CD14-positive monocyte (primary cell): ENCODE measurements at regions not wholly inside any gene's neighbourhood (a gene's known extent, or its start where the extent isn't known, plus 50 kb on each side); places are given as distances from the start of the nearest gene placed in this dataset.

Experiments used
- DNase-seq, 3 donors: peaks; one replicate each; pipeline ENCODE4 v3.0.0-alpha.2; 2011 to 2022
- H2AFZ ChIP-seq: 2 replicates; pipeline ENCODE4 v1.6.0; 2012; ENCODE audit warnings: mild to moderate bottlenecking, low read depth, low read length, inconsistent platforms; ENCODE audit not compliant: insufficient read depth, poor library complexity, severe bottlenecking
- H3K27ac ChIP-seq, 2 donors: 1 replicate in 1 of 2; 2 replicates in 1 of 2; pipeline ENCODE4 v1.5.1; 2012 to 2013; ENCODE audit warnings: low read length in 2 of 2, control low read depth in 1 of 2, inconsistent platforms in 1 of 2, low read depth in 1 of 2, mild to moderate bottlenecking in 1 of 2
- H3K27me3 ChIP-seq, 2 donors: one replicate each; pipeline versions ENCODE4 v1.6.0 to v1.6.1; 2011 to 2013; ENCODE audit warnings: low read length in 2 of 2; ENCODE audit not compliant: control insufficient read depth in 2 of 2, insufficient read depth in 2 of 2
- H3K36me3 ChIP-seq, 2 donors: replicated peaks in 1 of 2; 1 replicate in 1 of 2; 2 replicates in 1 of 2; pipeline versions ENCODE4 v1.5.1 to v1.6.1; 2012 to 2013; ENCODE audit warnings: low read length in 2 of 2, control low read depth in 1 of 2, inconsistent platforms in 1 of 2, mild to moderate bottlenecking in 1 of 2; ENCODE audit not compliant: insufficient read depth in 2 of 2, control insufficient read depth in 1 of 2
- H3K4me1 ChIP-seq, 2 donors: 1 replicate in 1 of 2; 2 replicates in 1 of 2; pipeline versions ENCODE4 v1.5.1 to v1.6.1; 2012 to 2013; ENCODE audit warnings: low read length in 2 of 2, control low read depth in 1 of 2, inconsistent platforms in 1 of 2, mild to moderate bottlenecking in 1 of 2, moderate library complexity in 1 of 2; ENCODE audit not compliant: insufficient read depth in 2 of 2, control insufficient read depth in 1 of 2
- H3K4me2 ChIP-seq: replicated peaks from 2 replicates; pipeline ENCODE3; 2012; ENCODE audit warnings: low read length, moderate library complexity, mild to moderate bottlenecking; ENCODE audit not compliant: poor library complexity, severe bottlenecking; ENCODE audit errors: extremely low read depth
- H3K4me3 ChIP-seq, 3 experiments: fragments of 200-600 bp in 1 of 3; sonication (generic) in 1 of 3; replicated peaks in 1 of 3; 1 replicate in 2 of 3; 2 replicates in 1 of 3; pipeline ENCODE4 v1.5.1; 2011 to 2013; ENCODE audit warnings: low read length in 3 of 3, mild to moderate bottlenecking in 3 of 3, control low read depth in 2 of 3, low read depth in 2 of 3, inconsistent platforms in 1 of 3, moderate library complexity in 1 of 3
- H3K79me2 ChIP-seq: 2 replicates; pipeline ENCODE4 v1.6.0; 2012; ENCODE audit warnings: mild to moderate bottlenecking, control low read depth, inconsistent platforms, low read length, moderate library complexity; ENCODE audit not compliant: insufficient read depth
- H3K9ac ChIP-seq: 2 replicates; pipeline ENCODE4 v1.6.0; 2017; ENCODE audit warnings: low read length, mild to moderate bottlenecking; ENCODE audit not compliant: insufficient read depth, poor library complexity, severe bottlenecking
- H3K9me3 ChIP-seq, 2 donors: replicated peaks in 1 of 2; 1 replicate in 1 of 2; 2 replicates in 1 of 2; pipeline versions ENCODE4 v1.5.1 to v1.6.1; 2012 to 2013; ENCODE audit warnings: low read length in 2 of 2, control low read depth in 1 of 2; ENCODE audit not compliant: control insufficient read depth in 1 of 2, insufficient read depth in 1 of 2
- H4K20me1 ChIP-seq: 2 replicates; pipeline ENCODE4 v1.6.0; 2012; ENCODE audit warnings: mild to moderate bottlenecking, low read length, control low read depth, moderate library complexity; ENCODE audit not compliant: insufficient read depth
- H3K27ac Mint-ChIP-seq, 7 donors: one replicate each; pipeline ENCODE4 v1.8.0; 2020; ENCODE audit warnings: mild to moderate bottlenecking in 7 of 7, mixed read lengths in 7 of 7, moderate library complexity in 6 of 7, inconsistent platforms in 2 of 7
- H3K27me3 Mint-ChIP-seq, 3 donors: one replicate each; pipeline ENCODE4 v1.8.0; 2021 to 2022; ENCODE audit warnings: low read depth in 3 of 3, mild to moderate bottlenecking in 3 of 3, mixed read lengths in 3 of 3, moderate library complexity in 3 of 3, inconsistent platforms in 1 of 3
- H3K36me3 Mint-ChIP-seq, 2 donors: one replicate each; pipeline ENCODE4 v1.8.0; 2020; ENCODE audit warnings: mixed read lengths in 2 of 2, inconsistent platforms in 1 of 2, mild to moderate bottlenecking in 1 of 2
- H3K4me1 Mint-ChIP-seq: one replicate; pipeline ENCODE4 v1.8.0; 2020; ENCODE audit warnings: mild to moderate bottlenecking, mixed read lengths
- H3K4me3 Mint-ChIP-seq, 2 donors: one replicate each; pipeline ENCODE4 v1.8.0; 2020; ENCODE audit warnings: mild to moderate bottlenecking in 2 of 2, mixed read lengths in 2 of 2, moderate library complexity in 1 of 2
- H3K9me3 Mint-ChIP-seq, 7 donors: one replicate each; pipeline ENCODE4 v1.8.0; 2020 to 2022; ENCODE audit warnings: mixed read lengths in 7 of 7, mild to moderate bottlenecking in 6 of 7, moderate library complexity in 6 of 7, inconsistent platforms in 2 of 7
- WGBS: methylation state at CpG from one replicate; pipeline ENCODE4 v1.1.5; 2013; ENCODE audit warnings: missing lambda C conversion rate; ENCODE audit not compliant: insufficient coverage; 5-methylcytosine and 5-hydroxymethylcytosine counted together
- intact Hi-C, 2 donors: fragments of 100-400 bp; cut with micrococcal nuclease; formaldehyde crosslinking; loops; one replicate each; pipeline versions ENCODE4 v1.15.0 to v1.15.1; 2023
- TF ChIP-seq, protein P1 (sequence below): fragments of 200-600 bp; IDR thresholded peaks from one replicate; pipeline ENCODE4 v1.8.0; 2022; ENCODE audit warnings: antibody characterized with exemption, mild to moderate bottlenecking

GRCh38 chr20:51217347-51218045 lies 194.6 kb upstream of the KCNG1 start:
- Histone ChIP-seq H3K4me1 (no peaks in the 10 kb centered on the region), H3K4me2 (no peak overlapping the region), H2AFZ (no peak overlapping the region), H3K36me3 (no peaks in the 10 kb centered on the region), H3K79me2 (no peaks in the 10 kb centered on the region), H3K27me3 (peaks cover 6 to 23% of the 10 kb centered on the region in 2 donors), H3K9me3 (peaks cover 14 to 15% of the 10 kb centered on the region in 2 donors), H3K27ac (no peak overlapping the region), H4K20me1 (no peaks in the 10 kb centered on the region), H3K4me3 (no peak overlapping the region), H3K9ac (no peak overlapping the region)
- Mint-ChIP-seq H3K4me1 (peaks cover 30% of the 10 kb centered on the region), H3K4me3 (no peak overlapping the region), H3K27me3 (peaks cover 17 to 31% (median 23%) of the 10 kb centered on the region in 3 donors), H3K9me3 (peaks cover 7 to 20% (median 17%) of the 10 kb centered on the region in 7 donors), H3K27ac (peak overlapping the region in 1 of 7 donors; percentile 3), H3K36me3 (no peaks in the 10 kb centered on the region)
- 97% methylated on average over 3 of the region's 3 CpGs for WGBS
- intact Hi-C loops: no loop called here
- DNase-seq: no peak
- TF ChIP-seq, protein P1, sequence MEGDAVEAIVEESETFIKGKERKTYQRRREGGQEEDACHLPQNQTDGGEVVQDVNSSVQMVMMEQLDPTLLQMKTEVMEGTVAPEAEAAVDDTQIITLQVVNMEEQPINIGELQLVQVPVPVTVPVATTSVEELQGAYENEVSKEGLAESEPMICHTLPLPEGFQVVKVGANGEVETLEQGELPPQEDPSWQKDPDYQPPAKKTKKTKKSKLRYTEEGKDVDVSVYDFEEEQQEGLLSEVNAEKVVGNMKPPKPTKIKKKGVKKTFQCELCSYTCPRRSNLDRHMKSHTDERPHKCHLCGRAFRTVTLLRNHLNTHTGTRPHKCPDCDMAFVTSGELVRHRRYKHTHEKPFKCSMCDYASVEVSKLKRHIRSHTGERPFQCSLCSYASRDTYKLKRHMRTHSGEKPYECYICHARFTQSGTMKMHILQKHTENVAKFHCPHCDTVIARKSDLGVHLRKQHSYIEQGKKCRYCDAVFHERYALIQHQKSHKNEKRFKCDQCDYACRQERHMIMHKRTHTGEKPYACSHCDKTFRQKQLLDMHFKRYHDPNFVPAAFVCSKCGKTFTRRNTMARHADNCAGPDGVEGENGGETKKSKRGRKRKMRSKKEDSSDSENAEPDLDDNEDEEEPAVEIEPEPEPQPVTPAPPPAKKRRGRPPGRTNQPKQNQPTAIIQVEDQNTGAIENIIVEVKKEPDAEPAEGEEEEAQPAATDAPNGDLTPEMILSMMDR: no peak

DNA sequence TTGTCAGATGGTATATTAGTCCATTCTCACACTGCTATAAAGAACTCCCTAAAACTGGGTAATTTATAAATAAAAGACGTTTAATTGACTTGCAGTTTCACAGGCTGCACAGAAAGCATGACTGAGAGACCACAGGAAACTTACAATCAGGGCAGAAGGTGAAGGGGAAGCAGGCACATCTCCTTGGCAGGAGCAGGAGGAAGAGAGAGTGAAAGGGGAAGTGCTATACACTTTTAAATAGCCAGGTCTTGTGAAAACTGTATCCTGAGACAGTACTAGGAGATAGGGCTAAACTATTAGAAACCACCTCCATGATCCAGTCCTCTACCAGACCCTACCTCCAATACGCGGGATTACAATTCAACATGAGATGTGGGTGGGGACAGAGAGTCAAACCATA lies 193.9 kb upstream of the KCNG1 start:
- Histone ChIP-seq H3K4me3 (no peak overlapping the region), H3K36me3 (no peaks in the 10 kb centered on the region), H3K4me2 (no peak overlapping the region), H3K27me3 (peaks cover 2 to 18% of the 10 kb centered on the region in 2 donors), H2AFZ (no peak overlapping the region), H3K79me2 (no peaks in the 10 kb centered on the region), H3K27ac (no peak overlapping the region), H3K9me3 (peaks cover 14 to 15% of the 10 kb centered on the region in 2 donors), H3K9ac (no peak overlapping the region), H3K4me1 (no peaks in the 10 kb centered on the region), H4K20me1 (no peaks in the 10 kb centered on the region)
- Mint-ChIP-seq H3K36me3 (no peaks in the 10 kb centered on the region), H3K27ac (peak overlapping the region in 1 of 7 donors; percentile 3), H3K27me3 (peaks cover 14 to 24% (median 17%) of the 10 kb centered on the region in 3 donors), H3K4me3 (no peak overlapping the region), H3K9me3 (peaks cover 7 to 20% (median 17%) of the 10 kb centered on the region in 7 donors), H3K4me1 (peaks cover 24% of the 10 kb centered on the region)
- DNase-seq: peak in 1 of 3 donors; percentile 2
- TF ChIP-seq, protein P1: no peak
- no CpG with 5 or more reads among the region's 3 CpGs for WGBS
- intact Hi-C loops: no loop called here
